22Rv1 (cell line): ENCODE measurements at regions not wholly inside any gene's neighbourhood (a gene's known extent, or its start where the extent isn't known, plus 50 kb on each side); places are given as distances from the start of the nearest gene placed in this dataset.

Experiments
- ZFX ChIP-seq: fragments of 450-650 bp; IDR thresholded peaks from 2 replicates; pipeline ENCODE4 v1.6.1; 2017; ENCODE audit warnings: antibody characterized with exemption, borderline replicate concordance
- TF ChIP-seq, protein P1 (sequence below): fragments of 450-650 bp; IDR thresholded peaks from 2 replicates; pipeline ENCODE4 v1.5.1; 2017; ENCODE audit warnings: mild to moderate bottlenecking

DNA sequence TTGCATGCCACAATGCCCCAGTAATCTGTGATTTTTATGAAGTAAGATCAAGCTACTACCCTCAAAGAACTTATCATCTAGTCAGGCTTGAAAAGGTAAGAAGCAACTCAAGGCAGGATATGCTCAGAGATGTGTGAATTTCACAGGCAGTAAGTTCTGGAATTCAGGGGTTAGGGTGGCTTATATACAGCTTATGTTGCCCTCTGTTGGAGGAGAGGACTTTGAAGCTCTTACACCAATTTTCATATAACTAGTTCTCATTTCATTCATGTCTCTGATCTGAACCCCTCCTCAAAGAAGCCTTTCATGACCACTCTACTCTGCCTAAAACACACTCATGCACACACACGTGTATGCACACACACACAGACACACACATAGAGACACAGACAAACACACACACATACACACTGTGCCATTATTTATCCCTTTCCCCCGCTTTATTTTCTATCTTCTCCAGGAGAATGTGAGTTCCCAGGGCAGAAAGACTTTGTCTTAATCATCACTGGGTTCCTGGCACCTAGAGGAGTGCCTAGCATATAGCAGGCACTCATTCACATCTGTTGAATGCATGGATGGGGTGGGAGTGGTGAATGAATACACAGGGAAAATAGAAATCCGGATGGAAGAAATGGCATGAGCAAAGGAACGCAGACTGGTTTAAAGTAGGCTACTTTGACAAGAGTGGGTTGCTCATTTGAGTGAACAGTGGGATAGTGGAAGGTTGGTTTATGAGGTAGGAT is 220.7 kb upstream of the ZBED5 start:
- TF ChIP-seq, protein P1, sequence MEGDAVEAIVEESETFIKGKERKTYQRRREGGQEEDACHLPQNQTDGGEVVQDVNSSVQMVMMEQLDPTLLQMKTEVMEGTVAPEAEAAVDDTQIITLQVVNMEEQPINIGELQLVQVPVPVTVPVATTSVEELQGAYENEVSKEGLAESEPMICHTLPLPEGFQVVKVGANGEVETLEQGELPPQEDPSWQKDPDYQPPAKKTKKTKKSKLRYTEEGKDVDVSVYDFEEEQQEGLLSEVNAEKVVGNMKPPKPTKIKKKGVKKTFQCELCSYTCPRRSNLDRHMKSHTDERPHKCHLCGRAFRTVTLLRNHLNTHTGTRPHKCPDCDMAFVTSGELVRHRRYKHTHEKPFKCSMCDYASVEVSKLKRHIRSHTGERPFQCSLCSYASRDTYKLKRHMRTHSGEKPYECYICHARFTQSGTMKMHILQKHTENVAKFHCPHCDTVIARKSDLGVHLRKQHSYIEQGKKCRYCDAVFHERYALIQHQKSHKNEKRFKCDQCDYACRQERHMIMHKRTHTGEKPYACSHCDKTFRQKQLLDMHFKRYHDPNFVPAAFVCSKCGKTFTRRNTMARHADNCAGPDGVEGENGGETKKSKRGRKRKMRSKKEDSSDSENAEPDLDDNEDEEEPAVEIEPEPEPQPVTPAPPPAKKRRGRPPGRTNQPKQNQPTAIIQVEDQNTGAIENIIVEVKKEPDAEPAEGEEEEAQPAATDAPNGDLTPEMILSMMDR: no peak
- TF ChIP-seq ZFX: no peak
